GM23338 (cell line): ENCODE measurements at regions not wholly inside any gene's neighbourhood (a gene's known extent, or its start where the extent isn't known, plus 50 kb on each side); places are given as distances from the start of the nearest gene placed in this dataset.

Experiments
- ATAC-seq: fragments of 200-7000 bp; cut with Tn5 transposase; 3 replicates; pipeline ENCODE4 v1.9.1; 2020
- DNase-seq: peaks from one replicate; pipeline ENCODE4 v3.0.0-alpha.2; 2015; ENCODE audit warnings: low spot score
- H2AFZ ChIP-seq: fragments of 200-600 bp; sonication (generic); 2 replicates; pipeline ENCODE4 v1.8.0; 2016; ENCODE audit warnings: antibody characterized with exemption, mild to moderate bottlenecking, moderate library complexity
- H3F3A ChIP-seq: fragments of 200-600 bp; sonication (generic); replicated peaks from 2 replicates; pipeline ENCODE4 v1.8.0; 2017; ENCODE audit warnings: antibody characterized with exemption, mixed run types, low read depth
- H3K27ac ChIP-seq: fragments of 200-600 bp; sonication (generic); 2 replicates; pipeline ENCODE4 v1.6.1; 2016; ENCODE audit warnings: low read depth
- H3K27me3 ChIP-seq: fragments of 200-600 bp; sonication (generic); 2 replicates; pipeline ENCODE4 v1.8.0; 2016; ENCODE audit warnings: mild to moderate bottlenecking, mixed run types, moderate library complexity; ENCODE audit not compliant: insufficient read depth
- H3K36me3 ChIP-seq: fragments of 200-600 bp; sonication (generic); 2 replicates; pipeline ENCODE4 v1.8.0; 2016; ENCODE audit warnings: mild to moderate bottlenecking; ENCODE audit not compliant: insufficient read depth
- H3K4me1 ChIP-seq: fragments of 200-600 bp; sonication (generic); 2 replicates; pipeline ENCODE4 v1.8.0; 2016; ENCODE audit warnings: mild to moderate bottlenecking, moderate library complexity; ENCODE audit not compliant: insufficient read depth
- H3K4me2 ChIP-seq: fragments of 200-600 bp; sonication (generic); 2 replicates; pipeline ENCODE4 v1.7.1; 2017; ENCODE audit warnings: mixed run types
- H3K4me3 ChIP-seq: fragments of 200-600 bp; sonication (generic); 2 replicates; pipeline ENCODE4 v1.6.1; 2016; ENCODE audit warnings: mixed run types
- H3K79me2 ChIP-seq: fragments of 200-600 bp; sonication (generic); replicated peaks from 2 replicates; pipeline ENCODE4 v1.8.0; 2017; ENCODE audit warnings: mild to moderate bottlenecking; ENCODE audit not compliant: insufficient read depth
- H3K9me2 ChIP-seq: fragments of 200-600 bp; sonication (generic); 2 replicates; pipeline ENCODE4 v1.8.0; 2017; ENCODE audit not compliant: insufficient read depth
- H4K20me1 ChIP-seq: fragments of 200-600 bp; sonication (generic); replicated peaks from 2 replicates; pipeline ENCODE4 v1.8.0; 2017; ENCODE audit warnings: mild to moderate bottlenecking; ENCODE audit not compliant: insufficient read depth
- H3K27ac Mint-ChIP-seq: 2 replicates; pipeline ENCODE4 v1.8.0; 2020; ENCODE audit warnings: inconsistent platforms, mild to moderate bottlenecking, moderate library complexity, mixed read lengths
- H3K27me3 Mint-ChIP-seq: 3 replicates; pipeline ENCODE4 v1.8.0; 2022; ENCODE audit warnings: low read depth, mild to moderate bottlenecking, moderate library complexity, mixed read lengths, inconsistent platforms; ENCODE audit not compliant: insufficient read depth, poor library complexity
- H3K36me3 Mint-ChIP-seq: 3 replicates; pipeline ENCODE4 v1.8.0; 2021; ENCODE audit warnings: low read depth, mild to moderate bottlenecking, inconsistent platforms, moderate library complexity, mixed read lengths
- H3K4me1 Mint-ChIP-seq: 3 replicates; pipeline ENCODE4 v1.8.0; 2020; ENCODE audit warnings: mild to moderate bottlenecking, inconsistent platforms, mixed read lengths
- H3K4me3 Mint-ChIP-seq: 3 replicates; pipeline ENCODE4 v1.8.0; 2021; ENCODE audit warnings: moderate library complexity, mild to moderate bottlenecking, inconsistent platforms, mixed read lengths
- H3K9me3 Mint-ChIP-seq: 3 replicates; pipeline ENCODE4 v1.8.0; 2020; ENCODE audit warnings: moderate library complexity, mild to moderate bottlenecking, inconsistent platforms, mixed read lengths
- CREB1 ChIP-seq: fragments of 250-450 bp; sonication (Bioruptor Pico); IDR thresholded peaks from 2 replicates; pipeline ENCODE4 v1.5.0; 2020; ENCODE audit warnings: low read depth, mild to moderate bottlenecking, moderate library complexity
- EZH2 ChIP-seq: fragments of 200-600 bp; sonication (generic); IDR thresholded peaks from one replicate; pipeline ENCODE4 v1.8.0; 2017; ENCODE audit warnings: antibody characterized with exemption, mild to moderate bottlenecking, low read depth; ENCODE audit not compliant: unreplicated experiment
- POLR2AphosphoS5 ChIP-seq: IDR thresholded peaks from 2 replicates; pipeline ENCODE4 v1.6.1; 2016; ENCODE audit warnings: antibody characterized with exemption, low read depth
- TF ChIP-seq, protein P1 (sequence below): IDR thresholded peaks from one replicate; pipeline ENCODE4 v1.6.1; 2018; ENCODE audit warnings: antibody characterized with exemption; ENCODE audit not compliant: unreplicated experiment
- TF ChIP-seq, protein P2 (sequence below): IDR thresholded peaks from 2 replicates; pipeline ENCODE4 v1.6.1; 2016; ENCODE audit warnings: antibody characterized with exemption
- TF ChIP-seq, protein P3 (sequence below), 2 experiments: fragments of 200-600 bp in 1 of 2; sonication (generic) in 1 of 2; conservative IDR thresholded peaks; 2 replicates each; pipeline versions ENCODE4 v1.5.1 to v1.6.1; 2016 to 2017; ENCODE audit warnings: antibody characterized with exemption in 2 of 2, low read depth in 2 of 2, mild to moderate bottlenecking in 2 of 2, moderate library complexity in 1 of 2
- TF ChIP-seq, protein P4 (sequence below): fragments of 250-450 bp; sonication (Bioruptor Pico); IDR thresholded peaks from 2 replicates; pipeline ENCODE4 v1.5.0; 2020; ENCODE audit warnings: mild to moderate bottlenecking, moderate library complexity

DNA sequence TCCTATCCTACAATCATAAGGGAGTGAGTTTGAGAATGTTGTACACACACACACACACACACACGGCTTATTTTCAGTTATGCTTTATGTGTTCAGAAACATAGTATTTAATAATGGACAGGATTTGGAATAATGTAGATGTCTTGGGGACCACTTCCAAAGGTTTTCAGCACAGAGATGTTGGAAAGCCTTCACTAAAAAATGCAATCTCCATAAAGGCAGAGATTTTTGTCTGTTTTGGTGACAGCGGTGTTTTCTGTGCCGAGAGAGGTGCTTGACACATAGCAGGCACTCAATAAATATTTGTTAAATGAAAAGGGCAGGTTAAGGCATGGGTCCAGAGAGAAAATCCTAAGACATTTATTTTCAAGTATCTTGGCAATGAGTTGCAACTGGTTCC is 428.2 kb upstream of the RGMA start:
- H4K20me1 ChIP-seq = no peaks in the 10 kb centered on the region
- H3K4me2 ChIP-seq = no peak overlapping the region
- no peak overlapping the region for H3K27ac ChIP-seq
- DNase-seq (no peak), ATAC-seq (no peak)
- peaks cover 3% of the 10 kb centered on the region for H3K27me3 Mint-ChIP-seq
- no peak overlapping the region for H3K4me3 Mint-ChIP-seq
- peaks cover 5% of the 10 kb centered on the region; the same call in 2 of the 3 replicates for H3K4me1 Mint-ChIP-seq
- no peaks in the 10 kb centered on the region for H3K9me3 Mint-ChIP-seq
- no peaks in the 10 kb centered on the region for H3F3A ChIP-seq
- H3K79me2 ChIP-seq = no peaks in the 10 kb centered on the region
- TF ChIP-seq, protein P1, sequence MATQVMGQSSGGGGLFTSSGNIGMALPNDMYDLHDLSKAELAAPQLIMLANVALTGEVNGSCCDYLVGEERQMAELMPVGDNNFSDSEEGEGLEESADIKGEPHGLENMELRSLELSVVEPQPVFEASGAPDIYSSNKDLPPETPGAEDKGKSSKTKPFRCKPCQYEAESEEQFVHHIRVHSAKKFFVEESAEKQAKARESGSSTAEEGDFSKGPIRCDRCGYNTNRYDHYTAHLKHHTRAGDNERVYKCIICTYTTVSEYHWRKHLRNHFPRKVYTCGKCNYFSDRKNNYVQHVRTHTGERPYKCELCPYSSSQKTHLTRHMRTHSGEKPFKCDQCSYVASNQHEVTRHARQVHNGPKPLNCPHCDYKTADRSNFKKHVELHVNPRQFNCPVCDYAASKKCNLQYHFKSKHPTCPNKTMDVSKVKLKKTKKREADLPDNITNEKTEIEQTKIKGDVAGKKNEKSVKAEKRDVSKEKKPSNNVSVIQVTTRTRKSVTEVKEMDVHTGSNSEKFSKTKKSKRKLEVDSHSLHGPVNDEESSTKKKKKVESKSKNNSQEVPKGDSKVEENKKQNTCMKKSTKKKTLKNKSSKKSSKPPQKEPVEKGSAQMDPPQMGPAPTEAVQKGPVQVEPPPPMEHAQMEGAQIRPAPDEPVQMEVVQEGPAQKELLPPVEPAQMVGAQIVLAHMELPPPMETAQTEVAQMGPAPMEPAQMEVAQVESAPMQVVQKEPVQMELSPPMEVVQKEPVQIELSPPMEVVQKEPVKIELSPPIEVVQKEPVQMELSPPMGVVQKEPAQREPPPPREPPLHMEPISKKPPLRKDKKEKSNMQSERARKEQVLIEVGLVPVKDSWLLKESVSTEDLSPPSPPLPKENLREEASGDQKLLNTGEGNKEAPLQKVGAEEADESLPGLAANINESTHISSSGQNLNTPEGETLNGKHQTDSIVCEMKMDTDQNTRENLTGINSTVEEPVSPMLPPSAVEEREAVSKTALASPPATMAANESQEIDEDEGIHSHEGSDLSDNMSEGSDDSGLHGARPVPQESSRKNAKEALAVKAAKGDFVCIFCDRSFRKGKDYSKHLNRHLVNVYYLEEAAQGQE = no peak
- TF ChIP-seq, protein P2, sequence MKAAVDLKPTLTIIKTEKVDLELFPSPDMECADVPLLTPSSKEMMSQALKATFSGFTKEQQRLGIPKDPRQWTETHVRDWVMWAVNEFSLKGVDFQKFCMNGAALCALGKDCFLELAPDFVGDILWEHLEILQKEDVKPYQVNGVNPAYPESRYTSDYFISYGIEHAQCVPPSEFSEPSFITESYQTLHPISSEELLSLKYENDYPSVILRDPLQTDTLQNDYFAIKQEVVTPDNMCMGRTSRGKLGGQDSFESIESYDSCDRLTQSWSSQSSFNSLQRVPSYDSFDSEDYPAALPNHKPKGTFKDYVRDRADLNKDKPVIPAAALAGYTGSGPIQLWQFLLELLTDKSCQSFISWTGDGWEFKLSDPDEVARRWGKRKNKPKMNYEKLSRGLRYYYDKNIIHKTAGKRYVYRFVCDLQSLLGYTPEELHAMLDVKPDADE = no peak
- no peak for TF ChIP-seq EZH2
- no peak for TF ChIP-seq CREB1 (CRISPR knock-in tag)
- no peak for TF ChIP-seq POLR2AphosphoS5
- TF ChIP-seq, protein P3, sequence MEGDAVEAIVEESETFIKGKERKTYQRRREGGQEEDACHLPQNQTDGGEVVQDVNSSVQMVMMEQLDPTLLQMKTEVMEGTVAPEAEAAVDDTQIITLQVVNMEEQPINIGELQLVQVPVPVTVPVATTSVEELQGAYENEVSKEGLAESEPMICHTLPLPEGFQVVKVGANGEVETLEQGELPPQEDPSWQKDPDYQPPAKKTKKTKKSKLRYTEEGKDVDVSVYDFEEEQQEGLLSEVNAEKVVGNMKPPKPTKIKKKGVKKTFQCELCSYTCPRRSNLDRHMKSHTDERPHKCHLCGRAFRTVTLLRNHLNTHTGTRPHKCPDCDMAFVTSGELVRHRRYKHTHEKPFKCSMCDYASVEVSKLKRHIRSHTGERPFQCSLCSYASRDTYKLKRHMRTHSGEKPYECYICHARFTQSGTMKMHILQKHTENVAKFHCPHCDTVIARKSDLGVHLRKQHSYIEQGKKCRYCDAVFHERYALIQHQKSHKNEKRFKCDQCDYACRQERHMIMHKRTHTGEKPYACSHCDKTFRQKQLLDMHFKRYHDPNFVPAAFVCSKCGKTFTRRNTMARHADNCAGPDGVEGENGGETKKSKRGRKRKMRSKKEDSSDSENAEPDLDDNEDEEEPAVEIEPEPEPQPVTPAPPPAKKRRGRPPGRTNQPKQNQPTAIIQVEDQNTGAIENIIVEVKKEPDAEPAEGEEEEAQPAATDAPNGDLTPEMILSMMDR (conservative IDR thresholded peaks at IDR 0.05; ENCODE audit: low read depth in 2 of 2) = no peak
- TF ChIP-seq, protein P4, sequence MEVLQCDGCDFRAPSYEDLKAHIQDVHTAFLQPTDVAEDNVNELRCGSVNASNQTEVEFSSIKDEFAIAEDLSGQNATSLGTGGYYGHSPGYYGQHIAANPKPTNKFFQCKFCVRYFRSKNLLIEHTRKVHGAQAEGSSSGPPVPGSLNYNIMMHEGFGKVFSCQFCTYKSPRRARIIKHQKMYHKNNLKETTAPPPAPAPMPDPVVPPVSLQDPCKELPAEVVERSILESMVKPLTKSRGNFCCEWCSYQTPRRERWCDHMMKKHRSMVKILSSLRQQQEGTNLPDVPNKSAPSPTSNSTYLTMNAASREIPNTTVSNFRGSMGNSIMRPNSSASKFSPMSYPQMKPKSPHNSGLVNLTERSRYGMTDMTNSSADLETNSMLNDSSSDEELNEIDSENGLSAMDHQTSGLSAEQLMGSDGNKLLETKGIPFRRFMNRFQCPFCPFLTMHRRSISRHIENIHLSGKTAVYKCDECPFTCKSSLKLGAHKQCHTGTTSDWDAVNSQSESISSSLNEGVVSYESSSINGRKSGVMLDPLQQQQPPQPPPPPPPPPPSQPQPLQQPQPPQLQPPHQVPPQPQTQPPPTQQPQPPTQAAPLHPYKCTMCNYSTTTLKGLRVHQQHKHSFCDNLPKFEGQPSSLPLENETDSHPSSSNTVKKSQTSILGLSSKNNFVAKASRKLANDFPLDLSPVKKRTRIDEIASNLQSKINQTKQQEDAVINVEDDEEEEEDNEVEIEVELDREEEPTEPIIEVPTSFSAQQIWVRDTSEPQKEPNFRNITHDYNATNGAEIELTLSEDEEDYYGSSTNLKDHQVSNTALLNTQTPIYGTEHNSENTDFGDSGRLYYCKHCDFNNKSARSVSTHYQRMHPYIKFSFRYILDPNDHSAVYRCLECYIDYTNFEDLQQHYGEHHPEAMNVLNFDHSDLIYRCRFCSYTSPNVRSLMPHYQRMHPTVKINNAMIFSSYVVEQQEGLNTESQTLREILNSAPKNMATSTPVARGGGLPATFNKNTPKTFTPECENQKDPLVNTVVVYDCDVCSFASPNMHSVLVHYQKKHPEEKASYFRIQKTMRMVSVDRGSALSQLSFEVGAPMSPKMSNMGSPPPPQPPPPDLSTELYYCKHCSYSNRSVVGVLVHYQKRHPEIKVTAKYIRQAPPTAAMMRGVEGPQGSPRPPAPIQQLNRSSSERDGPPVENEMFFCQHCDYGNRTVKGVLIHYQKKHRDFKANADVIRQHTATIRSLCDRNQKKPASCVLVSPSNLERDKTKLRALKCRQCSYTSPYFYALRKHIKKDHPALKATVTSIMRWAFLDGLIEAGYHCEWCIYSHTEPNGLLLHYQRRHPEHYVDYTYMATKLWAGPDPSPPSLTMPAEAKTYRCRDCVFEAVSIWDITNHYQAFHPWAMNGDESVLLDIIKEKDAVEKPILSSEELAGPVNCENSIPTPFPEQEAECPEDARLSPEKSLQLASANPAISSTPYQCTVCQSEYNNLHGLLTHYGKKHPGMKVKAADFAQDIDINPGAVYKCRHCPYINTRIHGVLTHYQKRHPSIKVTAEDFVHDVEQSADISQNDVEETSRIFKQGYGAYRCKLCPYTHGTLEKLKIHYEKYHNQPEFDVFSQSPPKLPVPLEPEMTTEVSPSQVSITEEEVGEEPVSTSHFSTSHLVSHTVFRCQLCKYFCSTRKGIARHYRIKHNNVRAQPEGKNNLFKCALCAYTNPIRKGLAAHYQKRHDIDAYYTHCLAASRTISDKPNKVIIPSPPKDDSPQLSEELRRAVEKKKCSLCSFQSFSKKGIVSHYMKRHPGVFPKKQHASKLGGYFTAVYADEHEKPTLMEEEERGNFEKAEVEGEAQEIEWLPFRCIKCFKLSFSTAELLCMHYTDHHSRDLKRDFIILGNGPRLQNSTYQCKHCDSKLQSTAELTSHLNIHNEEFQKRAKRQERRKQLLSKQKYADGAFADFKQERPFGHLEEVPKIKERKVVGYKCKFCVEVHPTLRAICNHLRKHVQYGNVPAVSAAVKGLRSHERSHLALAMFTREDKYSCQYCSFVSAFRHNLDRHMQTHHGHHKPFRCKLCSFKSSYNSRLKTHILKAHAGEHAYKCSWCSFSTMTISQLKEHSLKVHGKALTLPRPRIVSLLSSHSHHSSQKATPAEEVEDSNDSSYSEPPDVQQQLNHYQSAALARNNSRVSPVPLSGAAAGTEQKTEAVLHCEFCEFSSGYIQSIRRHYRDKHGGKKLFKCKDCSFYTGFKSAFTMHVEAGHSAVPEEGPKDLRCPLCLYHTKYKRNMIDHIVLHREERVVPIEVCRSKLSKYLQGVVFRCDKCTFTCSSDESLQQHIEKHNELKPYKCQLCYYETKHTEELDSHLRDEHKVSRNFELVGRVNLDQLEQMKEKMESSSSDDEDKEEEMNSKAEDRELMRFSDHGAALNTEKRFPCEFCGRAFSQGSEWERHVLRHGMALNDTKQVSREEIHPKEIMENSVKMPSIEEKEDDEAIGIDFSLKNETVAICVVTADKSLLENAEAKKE (CRISPR knock-in tag) = no peak
- H3K36me3 Mint-ChIP-seq = no peaks in the 10 kb centered on the region
- H3K27ac Mint-ChIP-seq = no peak overlapping the region
- H3K36me3 ChIP-seq = no peaks in the 10 kb centered on the region
- H3K9me2 ChIP-seq = no peaks in the 10 kb centered on the region
- no peaks in the 10 kb centered on the region for H3K4me1 ChIP-seq
- H3K27me3 ChIP-seq = no peaks in the 10 kb centered on the region
- H2AFZ ChIP-seq = no peak overlapping the region
- H3K4me3 ChIP-seq = no peak overlapping the region
